Spleen (tissue), 7 donors: ENCODE measurements at regions not wholly inside any gene's neighbourhood (a gene's known extent, or its start where the extent isn't known, plus 50 kb on each side); places are given as distances from the start of the nearest gene placed in this dataset.

Experiments
- POLR2A ChIP-seq, 3 donors: fragments of 450-650 bp; IDR thresholded peaks; one replicate each; pipeline ENCODE4 v1.5.1; 2017; ENCODE audit warnings: antibody characterized with exemption in 3 of 3, mild to moderate bottlenecking in 1 of 3
- POLR2AphosphoS5 ChIP-seq, 3 donors: sonication (generic); formaldehyde crosslinking; IDR thresholded peaks; one replicate each; pipeline ENCODE4 v1.5.1; 2017; ENCODE audit warnings: antibody characterized with exemption in 3 of 3
- TF ChIP-seq, protein P1 (sequence below), 11 experiments: fragments of 200-600 bp in 7 of 11; fragments of 450-650 bp in 4 of 11; sonication (generic) in 4 of 11; IDR thresholded peaks in 8 of 11; conservative IDR thresholded peaks in 3 of 11; 1 replicate in 7 of 11; 2 replicates in 4 of 11; pipeline versions ENCODE4 v1.4.0 to v1.8.0; 2016 to 2021; ENCODE audit warnings: antibody characterized with exemption in 11 of 11, inconsistent platforms in 4 of 11, mild to moderate bottlenecking in 1 of 11
- donor health status: DM: no; HTN: no; CAD: no; lungs with moderate emphysema.
- donor health status: DM: no; HTN: no; CAD: no.
- donor health status: DM: no; HTN: no; CAD: no.

DNA sequence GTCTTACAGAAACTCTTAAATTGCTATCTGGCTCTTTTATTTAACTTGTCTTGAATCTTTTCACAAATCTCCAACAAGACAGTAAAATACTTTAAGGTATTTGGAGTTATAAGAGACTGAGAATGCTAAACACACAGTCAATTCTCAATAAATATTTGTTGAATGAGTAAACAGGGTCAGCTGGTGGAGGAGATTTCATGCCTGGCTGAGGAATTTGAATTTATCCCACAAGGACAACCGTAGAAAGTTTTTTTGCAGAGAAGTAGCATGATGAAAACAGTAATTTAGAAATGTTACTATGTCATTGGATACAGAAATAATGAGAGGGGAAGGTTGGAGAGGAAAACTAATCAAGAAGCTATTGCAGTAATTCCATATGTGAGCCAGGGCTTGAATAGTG, 1223.7 kb downstream of the PCDH17 start:
- TF ChIP-seq, protein P1, sequence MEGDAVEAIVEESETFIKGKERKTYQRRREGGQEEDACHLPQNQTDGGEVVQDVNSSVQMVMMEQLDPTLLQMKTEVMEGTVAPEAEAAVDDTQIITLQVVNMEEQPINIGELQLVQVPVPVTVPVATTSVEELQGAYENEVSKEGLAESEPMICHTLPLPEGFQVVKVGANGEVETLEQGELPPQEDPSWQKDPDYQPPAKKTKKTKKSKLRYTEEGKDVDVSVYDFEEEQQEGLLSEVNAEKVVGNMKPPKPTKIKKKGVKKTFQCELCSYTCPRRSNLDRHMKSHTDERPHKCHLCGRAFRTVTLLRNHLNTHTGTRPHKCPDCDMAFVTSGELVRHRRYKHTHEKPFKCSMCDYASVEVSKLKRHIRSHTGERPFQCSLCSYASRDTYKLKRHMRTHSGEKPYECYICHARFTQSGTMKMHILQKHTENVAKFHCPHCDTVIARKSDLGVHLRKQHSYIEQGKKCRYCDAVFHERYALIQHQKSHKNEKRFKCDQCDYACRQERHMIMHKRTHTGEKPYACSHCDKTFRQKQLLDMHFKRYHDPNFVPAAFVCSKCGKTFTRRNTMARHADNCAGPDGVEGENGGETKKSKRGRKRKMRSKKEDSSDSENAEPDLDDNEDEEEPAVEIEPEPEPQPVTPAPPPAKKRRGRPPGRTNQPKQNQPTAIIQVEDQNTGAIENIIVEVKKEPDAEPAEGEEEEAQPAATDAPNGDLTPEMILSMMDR (IDR thresholded peaks at IDR 0.05 in 8 of 11, conservative IDR thresholded peaks at IDR 0.05 in 3 of 11): no peak
- TF ChIP-seq POLR2AphosphoS5 (IDR thresholded peaks at IDR 0.05): no peak
- no peak for TF ChIP-seq POLR2A (IDR thresholded peaks at IDR 0.05)
